Vagina (tissue), 2 donors: ENCODE measurements at regions not wholly inside any gene's neighbourhood (a gene's known extent, or its start where the extent isn't known, plus 50 kb on each side); places are given as distances from the start of the nearest gene placed in this dataset.
"Not testable (repeated sequence)": the region's sequence is repeated elsewhere in the genome, so short reads cannot be mapped to it uniquely, and the experiment has no call there.

Experiments used
- DNase-seq, 2 donors: peaks; one replicate each; pipeline ENCODE4 v3.0.0-alpha.2; 2017; ENCODE audit errors: extremely low spot score in 2 of 2
- H3K27ac ChIP-seq: fragments of 200-600 bp; sonication (generic); one replicate; pipeline ENCODE4 v1.5.1; 2019
- H3K27me3 ChIP-seq: fragments of 200-600 bp; sonication (generic); one replicate; pipeline ENCODE4 v1.5.1; 2019
- H3K36me3 ChIP-seq, 2 donors: fragments of 200-600 bp; sonication (generic); one replicate each; pipeline ENCODE4 v1.5.1; 2017 to 2019
- H3K4me1 ChIP-seq: fragments of 200-600 bp; sonication (generic); one replicate; pipeline ENCODE4 v1.5.1; 2019
- H3K4me3 ChIP-seq, 2 donors: fragments of 200-600 bp; sonication (generic); 1 replicate in 1 of 2; 2 replicates in 1 of 2; pipeline ENCODE4 v1.5.1; 2016 to 2019
- H3K9me3 ChIP-seq: fragments of 200-600 bp; sonication (generic); one replicate; pipeline ENCODE4 v1.5.1; 2019
- CTCF ChIP-seq, 3 experiments: fragments of 450-650 bp in 2 of 3; fragments of 200-600 bp in 1 of 3; sonication (generic) in 1 of 3; IDR thresholded peaks; one replicate each; pipeline ENCODE4 v1.5.1; 2017 to 2019; ENCODE audit warnings: antibody characterized with exemption in 3 of 3, mild to moderate bottlenecking in 2 of 3, moderate library complexity in 2 of 3
- POLR2A ChIP-seq, 2 donors: fragments of 450-650 bp; IDR thresholded peaks; one replicate each; pipeline ENCODE4 v1.6.1; 2017; ENCODE audit warnings: antibody characterized with exemption in 2 of 2, mild to moderate bottlenecking in 2 of 2, moderate library complexity in 2 of 2
- POLR2AphosphoS5 ChIP-seq, 2 donors: sonication (generic); formaldehyde crosslinking; IDR thresholded peaks; one replicate each; pipeline ENCODE4 v1.9.0; 2017; ENCODE audit warnings: antibody characterized with exemption in 2 of 2, mild to moderate bottlenecking in 2 of 2, low read depth in 1 of 2; ENCODE audit not compliant: insufficient read depth in 1 of 2
- intact Hi-C: fragments of 100-400 bp; cut with DNase I; formaldehyde crosslinking; loops from one replicate; pipeline ENCODE4 v1.15.1; 2023

- Histone ChIP-seq H3K4me3 (no peak overlapping the region), H3K36me3 (no peaks in the 10 kb centered on the region), H3K4me1 (no peaks in the 10 kb centered on the region), H3K27ac (no peak overlapping the region), H3K27me3 (no peaks in the 10 kb centered on the region), H3K9me3 (no peaks in the 10 kb centered on the region)
- DNase-seq: no peak
- intact Hi-C loops: no loop called here
- no peak for TF ChIP-seq POLR2AphosphoS5 (IDR thresholded peaks at IDR 0.05; ENCODE audit: insufficient read depth in 1 of 2, low read depth in 1 of 2)
- no peak for TF ChIP-seq CTCF (IDR thresholded peaks at IDR 0.05)
- TF ChIP-seq POLR2A (IDR thresholded peaks at IDR 0.05): no peak
Observed at GRCh38 chrX:55356609-55357008, 91.9 kb upstream of the PAGE3 start.

GRCh38 chrX:55357236-55357635 is 92.5 kb upstream of the PAGE3 start:
- no peaks in the 10 kb centered on the region for H3K9me3 ChIP-seq
- no peaks in the 10 kb centered on the region for H3K4me1 ChIP-seq
- H3K27me3 ChIP-seq: no peaks in the 10 kb centered on the region
- no peak overlapping the region for H3K27ac ChIP-seq
- no peak overlapping the region for H3K4me3 ChIP-seq
- no peak for TF ChIP-seq CTCF (IDR thresholded peaks at IDR 0.05)
- no peak for TF ChIP-seq POLR2A (IDR thresholded peaks at IDR 0.05)
- TF ChIP-seq POLR2AphosphoS5 (IDR thresholded peaks at IDR 0.05; ENCODE audit: insufficient read depth in 1 of 2, low read depth in 1 of 2): no peak
- intact Hi-C loops: no loop called here
- DNase-seq: no peak
- H3K36me3 ChIP-seq: no peaks in the 10 kb centered on the region

GRCh38 chrX:55379396-55379795 is 72.5 kb upstream of the MAGEH1 start:
- no peak for TF ChIP-seq POLR2A (IDR thresholded peaks at IDR 0.05)
- TF ChIP-seq CTCF (IDR thresholded peaks at IDR 0.05): no peak
- TF ChIP-seq POLR2AphosphoS5 (IDR thresholded peaks at IDR 0.05; ENCODE audit: insufficient read depth in 1 of 2, low read depth in 1 of 2): no peak
- DNase-seq: no peak
- no peak overlapping the region for H3K27ac ChIP-seq
- intact Hi-C loops: no loop called here
- H3K4me3 ChIP-seq: no peak overlapping the region
- H3K9me3 ChIP-seq: no peaks in the 10 kb centered on the region
- H3K36me3 ChIP-seq: no peaks in the 10 kb centered on the region
- no peaks in the 10 kb centered on the region for H3K4me1 ChIP-seq
- no peaks in the 10 kb centered on the region for H3K27me3 ChIP-seq

GRCh38 chrX:55389376-55389775 is 62.6 kb upstream of the MAGEH1 start:
- no peak for DNase-seq
- intact Hi-C loops: no loop called here
- H3K9me3 ChIP-seq: no peaks in the 10 kb centered on the region
- H3K36me3 ChIP-seq: no peaks in the 10 kb centered on the region
- H3K4me3 ChIP-seq: no peak overlapping the region
- TF ChIP-seq POLR2AphosphoS5 (IDR thresholded peaks at IDR 0.05; ENCODE audit: insufficient read depth in 1 of 2, low read depth in 1 of 2) (no peak), CTCF (IDR thresholded peaks at IDR 0.05) (no peak), POLR2A (IDR thresholded peaks at IDR 0.05) (no peak)
- H3K27ac ChIP-seq: no peak overlapping the region
- H3K27me3 ChIP-seq: no peaks in the 10 kb centered on the region
- no peaks in the 10 kb centered on the region for H3K4me1 ChIP-seq

GRCh38 chrX:55396836-55397235 is 55.1 kb upstream of the MAGEH1 start:
- H3K4me3 ChIP-seq, H3K9me3 ChIP-seq, H3K36me3 ChIP-seq, intact Hi-C loops, H3K4me1 ChIP-seq, DNase-seq, H3K27me3 ChIP-seq, H3K27ac ChIP-seq: not testable (repeated sequence)
